ENCODE measurements at regions not wholly inside any gene's neighbourhood (a gene's known extent, or its start where the extent isn't known, plus 50 kb on each side); places are given as distances from the start of the nearest gene placed in this dataset.

DNA sequence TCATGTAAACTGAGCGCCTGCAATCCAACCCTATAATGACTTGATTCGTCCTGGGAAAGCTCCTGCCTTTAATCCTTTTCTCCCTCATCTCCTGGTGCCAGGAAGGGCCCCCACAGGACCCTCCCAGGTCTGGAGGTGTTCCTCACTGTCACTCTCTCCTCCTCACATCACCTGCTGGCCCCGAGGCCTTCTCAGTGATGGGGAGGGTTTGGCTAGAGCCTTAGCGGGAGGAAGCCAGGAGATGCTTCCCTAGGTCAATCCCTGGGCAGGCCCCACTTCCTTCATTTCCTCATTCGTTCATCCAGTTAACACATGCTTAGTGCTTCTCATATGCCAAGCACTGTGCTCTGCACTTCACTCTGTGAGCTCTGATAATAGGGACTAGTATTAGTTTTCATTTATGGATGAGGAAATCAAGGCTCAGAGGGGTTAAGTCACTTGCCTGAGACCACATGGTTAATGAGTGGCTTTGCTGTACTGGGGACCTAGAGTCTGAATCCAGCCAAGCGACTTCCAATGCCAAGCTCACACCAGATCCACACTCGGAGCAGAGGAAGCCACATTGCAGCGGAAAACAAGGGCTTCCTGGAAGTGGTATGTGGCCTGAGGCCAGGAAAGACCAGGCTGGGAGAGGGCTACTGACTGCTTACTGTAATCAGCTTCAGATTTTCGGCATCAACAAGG is 50.3 kb upstream of the CHRNB4 start:
- CTCF ChIA-PET: interaction anchor here (0.6 to 1.1 kb wide), 2 partner anchors 56 to 724 kb away, joined by 3 to 4 read pairs; no protein-coding TSS in a partner anchor
- H3K4me1 Mint-ChIP-seq (ENCODE audit: low read depth, unreplicated experiment): no peaks in the 10 kb centered on the region
- TF ChIP-seq, protein P1, sequence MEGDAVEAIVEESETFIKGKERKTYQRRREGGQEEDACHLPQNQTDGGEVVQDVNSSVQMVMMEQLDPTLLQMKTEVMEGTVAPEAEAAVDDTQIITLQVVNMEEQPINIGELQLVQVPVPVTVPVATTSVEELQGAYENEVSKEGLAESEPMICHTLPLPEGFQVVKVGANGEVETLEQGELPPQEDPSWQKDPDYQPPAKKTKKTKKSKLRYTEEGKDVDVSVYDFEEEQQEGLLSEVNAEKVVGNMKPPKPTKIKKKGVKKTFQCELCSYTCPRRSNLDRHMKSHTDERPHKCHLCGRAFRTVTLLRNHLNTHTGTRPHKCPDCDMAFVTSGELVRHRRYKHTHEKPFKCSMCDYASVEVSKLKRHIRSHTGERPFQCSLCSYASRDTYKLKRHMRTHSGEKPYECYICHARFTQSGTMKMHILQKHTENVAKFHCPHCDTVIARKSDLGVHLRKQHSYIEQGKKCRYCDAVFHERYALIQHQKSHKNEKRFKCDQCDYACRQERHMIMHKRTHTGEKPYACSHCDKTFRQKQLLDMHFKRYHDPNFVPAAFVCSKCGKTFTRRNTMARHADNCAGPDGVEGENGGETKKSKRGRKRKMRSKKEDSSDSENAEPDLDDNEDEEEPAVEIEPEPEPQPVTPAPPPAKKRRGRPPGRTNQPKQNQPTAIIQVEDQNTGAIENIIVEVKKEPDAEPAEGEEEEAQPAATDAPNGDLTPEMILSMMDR (IDR thresholded peaks at IDR 0.05; ENCODE audit: unreplicated experiment): no peak
- H3K27ac Mint-ChIP-seq (ENCODE audit: unreplicated experiment): no peak overlapping the region
- no peaks in the 10 kb centered on the region for H3K36me3 Mint-ChIP-seq (ENCODE audit: insufficient read depth, unreplicated experiment)
- BruUV-seq (replicated peaks): no TSS peak
- DNase-seq: no peak
- intact Hi-C loops (cut with micrococcal nuclease; ENCODE audit: unreplicated experiment): no loop called here
- H3K4me3 Mint-ChIP-seq (ENCODE audit: low read depth, unreplicated experiment): no peak overlapping the region
- peaks cover 46% of the 10 kb centered on the region for H3K27me3 Mint-ChIP-seq (ENCODE audit: unreplicated experiment)
- no peaks in the 10 kb centered on the region for H3K9me3 Mint-ChIP-seq (ENCODE audit: low read depth, unreplicated experiment)

Measured in Calu3 (cell line).